Effector memory CD8-positive, alpha-beta T cell (primary cell): ENCODE measurements at regions not wholly inside any gene's neighbourhood (a gene's known extent, or its start where the extent isn't known, plus 50 kb on each side); places are given as distances from the start of the nearest gene placed in this dataset.

Experiments used
- ATAC-seq: fragments of 150-1000 bp; cut with Tn5 transposase; replicated peaks from 2 replicates; pipeline ENCODE4 v1.10.0; 2021; ENCODE audit warnings: mild to moderate bottlenecking, moderate library complexity
- DNase-seq, 3 experiments: peaks; one replicate each; pipeline ENCODE4 v3.0.0; 2021
- H3K27ac Mint-ChIP-seq, 2 donors: one replicate each; pipeline ENCODE4 v1.8.0; 2022; ENCODE audit warnings: mild to moderate bottlenecking in 2 of 2, mixed read lengths in 2 of 2, moderate library complexity in 2 of 2
- H3K27me3 Mint-ChIP-seq, 2 donors: one replicate each; pipeline ENCODE4 v1.8.0; 2022; ENCODE audit warnings: mixed read lengths in 2 of 2
- H3K36me3 Mint-ChIP-seq: one replicate; pipeline ENCODE4 v1.8.0; 2022; ENCODE audit warnings: mild to moderate bottlenecking, moderate library complexity, mixed read lengths; ENCODE audit not compliant: insufficient read depth
- H3K4me1 Mint-ChIP-seq, 2 donors: one replicate each; pipeline ENCODE4 v1.8.0; 2022; ENCODE audit warnings: low read depth in 2 of 2, mixed read lengths in 2 of 2
- H3K4me3 Mint-ChIP-seq, 2 donors: one replicate each; pipeline ENCODE4 v1.8.0; 2022; ENCODE audit warnings: mild to moderate bottlenecking in 2 of 2, mixed read lengths in 2 of 2, moderate library complexity in 2 of 2
- H3K9me3 Mint-ChIP-seq, 2 donors: one replicate each; pipeline ENCODE4 v1.8.0; 2022; ENCODE audit warnings: mixed read lengths in 2 of 2

DNA sequence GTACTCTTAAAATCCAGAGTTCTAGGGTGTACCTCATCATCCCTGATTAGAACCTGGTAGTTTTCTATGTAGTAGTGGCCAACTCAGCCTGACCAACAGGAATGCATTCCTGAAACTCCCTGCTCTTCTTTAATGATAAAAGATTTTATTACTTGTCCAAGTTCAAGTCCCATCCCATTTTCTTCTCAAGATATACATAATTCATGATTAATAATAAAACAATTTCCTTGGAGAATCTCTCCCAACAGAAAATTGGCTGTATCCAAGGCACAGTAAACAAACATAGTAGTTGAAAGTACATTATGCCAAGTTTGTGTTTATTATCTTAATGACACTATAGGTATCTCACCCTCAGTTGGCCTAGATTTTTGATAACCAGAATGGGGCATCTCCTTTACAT lies 714.1 kb upstream of the ADAMTS5 start:
- H3K4me3 Mint-ChIP-seq, result no peak overlapping the region
- peaks cover 0 to 5% of the 10 kb centered on the region in 2 donors for H3K9me3 Mint-ChIP-seq
- DNase-seq, result no peak
- ATAC-seq, result no peak
- H3K27ac Mint-ChIP-seq, result no peak overlapping the region
- no peaks in the 10 kb centered on the region for H3K36me3 Mint-ChIP-seq
- H3K4me1 Mint-ChIP-seq, result no peaks in the 10 kb centered on the region
- no peaks in the 10 kb centered on the region for H3K27me3 Mint-ChIP-seq

DNA sequence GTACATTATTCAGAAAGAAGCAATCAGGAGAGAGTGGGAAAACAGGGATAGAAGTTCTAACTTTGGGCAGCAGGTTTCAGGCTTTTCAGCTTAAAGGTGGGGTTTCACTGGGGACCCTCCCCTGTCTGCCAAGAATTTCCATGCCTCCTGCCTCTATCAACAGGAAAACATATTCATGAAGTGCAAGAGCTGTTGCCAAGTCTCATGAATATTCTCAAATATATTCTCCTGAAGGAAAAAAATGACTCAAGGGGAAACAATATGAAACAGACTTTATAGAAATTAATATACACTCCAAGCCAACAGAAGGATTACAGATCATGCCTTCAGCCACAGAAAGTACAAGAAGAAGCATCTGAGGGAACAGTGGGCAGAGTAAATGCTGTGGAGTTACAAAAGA lies 713.3 kb upstream of the ADAMTS5 start:
- no peak for ATAC-seq
- Mint-ChIP-seq H3K4me3 (no peak overlapping the region), H3K27ac (no peak overlapping the region), H3K27me3 (no peaks in the 10 kb centered on the region), H3K36me3 (no peaks in the 10 kb centered on the region), H3K9me3 (peaks cover 0 to 5% of the 10 kb centered on the region in 2 donors), H3K4me1 (no peaks in the 10 kb centered on the region)
- no peak for DNase-seq

DNA sequence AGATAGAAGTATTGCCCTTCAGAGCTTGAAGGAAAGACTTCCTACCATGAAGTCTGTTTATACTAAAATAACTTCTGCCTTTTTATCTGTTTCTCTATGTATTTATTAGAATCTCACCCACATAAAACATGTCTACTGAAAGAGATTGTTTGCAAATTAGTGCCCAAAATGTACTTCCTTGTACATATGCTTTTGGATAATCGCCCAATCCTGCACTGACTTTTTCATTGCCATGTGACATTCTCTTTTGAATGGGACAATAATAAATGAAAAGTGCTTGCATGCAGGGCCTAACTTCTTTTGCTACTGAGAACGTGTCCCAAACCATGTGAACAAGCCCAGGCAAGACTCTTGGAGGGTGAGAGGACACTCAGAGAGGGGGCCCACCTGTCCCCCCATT lies 711.6 kb upstream of the ADAMTS5 start:
- no peaks in the 10 kb centered on the region for H3K4me1 Mint-ChIP-seq
- H3K36me3 Mint-ChIP-seq, result no peaks in the 10 kb centered on the region
- H3K4me3 Mint-ChIP-seq, result no peak overlapping the region
- DNase-seq (no peak), ATAC-seq (no peak)
- H3K9me3 Mint-ChIP-seq, result peaks cover 0 to 6% of the 10 kb centered on the region in 2 donors
- no peaks in the 10 kb centered on the region for H3K27me3 Mint-ChIP-seq
- no peak overlapping the region for H3K27ac Mint-ChIP-seq

DNA sequence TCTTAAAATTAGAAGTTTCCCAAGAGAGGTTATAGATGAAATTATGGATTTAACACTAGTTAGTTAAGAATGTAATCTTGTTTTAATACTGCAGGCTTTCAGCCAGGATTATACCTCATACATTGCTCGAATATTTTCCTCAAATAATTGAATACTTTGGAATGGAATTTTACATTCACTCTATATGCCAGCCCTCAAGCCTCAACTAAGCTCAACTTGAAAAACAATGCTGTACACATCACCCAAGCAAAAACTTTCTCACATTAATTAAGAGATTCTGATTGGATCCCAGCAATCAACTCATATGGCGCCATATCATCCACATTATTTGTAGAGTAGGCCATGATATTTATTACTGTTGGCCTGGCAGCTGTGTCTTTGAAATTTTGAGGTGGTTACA lies 710.7 kb upstream of the ADAMTS5 start:
- no peak for ATAC-seq
- Mint-ChIP-seq H3K27ac (no peak overlapping the region), H3K4me1 (no peaks in the 10 kb centered on the region), H3K27me3 (no peaks in the 10 kb centered on the region), H3K9me3 (peaks cover 0 to 6% of the 10 kb centered on the region in 2 donors), H3K36me3 (no peaks in the 10 kb centered on the region), H3K4me3 (no peak overlapping the region)
- no peak for DNase-seq

DNA sequence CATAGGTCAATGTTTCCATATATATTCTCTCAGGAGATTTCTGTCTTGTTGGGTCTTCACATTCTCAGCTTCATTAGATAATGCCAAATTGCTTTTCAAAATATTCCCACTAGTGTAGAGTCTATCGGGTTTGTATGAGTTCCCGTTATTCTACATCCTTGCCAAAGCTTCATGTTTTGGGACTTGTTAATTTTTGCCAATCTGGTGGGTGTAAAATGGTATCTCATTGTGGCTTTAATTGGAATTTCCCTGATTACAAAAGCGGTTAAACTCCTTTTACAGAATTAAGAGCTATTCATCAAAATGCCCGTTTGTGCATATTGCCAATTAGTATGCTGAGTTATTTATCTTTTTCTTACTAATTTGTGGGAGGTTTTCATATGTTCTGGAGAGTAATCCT lies 708.4 kb upstream of the ADAMTS5 start:
- no peaks in the 10 kb centered on the region for H3K36me3 Mint-ChIP-seq
- no peak for ATAC-seq
- no peak for DNase-seq
- no peaks in the 10 kb centered on the region for H3K27me3 Mint-ChIP-seq
- no peak overlapping the region for H3K4me3 Mint-ChIP-seq
- H3K27ac Mint-ChIP-seq, result no peak overlapping the region
- peaks cover 0 to 3% of the 10 kb centered on the region in 2 donors for H3K9me3 Mint-ChIP-seq
- H3K4me1 Mint-ChIP-seq, result no peaks in the 10 kb centered on the region

DNA sequence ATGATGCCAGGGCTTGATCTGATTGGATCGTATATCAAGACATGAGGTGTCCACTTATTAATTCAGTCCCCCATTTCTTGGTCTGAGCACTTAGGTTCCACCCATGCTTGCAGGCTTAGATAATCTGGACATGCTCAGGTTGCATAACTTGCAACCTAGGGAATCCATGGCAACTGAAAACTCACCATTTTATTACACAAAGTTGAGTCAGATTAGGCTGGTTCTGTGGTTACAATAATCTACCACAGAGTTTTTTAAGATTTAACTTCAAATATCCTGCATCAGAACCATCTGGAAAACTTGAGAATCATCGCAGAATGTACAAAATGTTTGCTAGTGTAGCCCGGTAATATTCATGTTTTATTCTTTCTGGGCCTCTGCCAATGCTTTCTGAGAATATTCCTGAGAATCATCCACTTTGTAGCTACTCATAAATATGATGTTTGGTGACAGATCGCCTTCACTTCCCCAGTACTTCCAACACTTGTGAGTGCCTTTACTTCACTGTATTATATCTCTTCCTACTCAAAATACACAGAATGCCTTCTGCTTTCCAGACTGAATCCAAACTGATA lies 707.2 kb upstream of the ADAMTS5 start:
- Mint-ChIP-seq H3K9me3 (peaks cover 0 to 3% of the 10 kb centered on the region in 2 donors), H3K36me3 (no peaks in the 10 kb centered on the region), H3K27ac (no peak overlapping the region), H3K4me1 (no peaks in the 10 kb centered on the region), H3K4me3 (no peak overlapping the region), H3K27me3 (no peaks in the 10 kb centered on the region)
- DNase-seq (no peak), ATAC-seq (no peak)

DNA sequence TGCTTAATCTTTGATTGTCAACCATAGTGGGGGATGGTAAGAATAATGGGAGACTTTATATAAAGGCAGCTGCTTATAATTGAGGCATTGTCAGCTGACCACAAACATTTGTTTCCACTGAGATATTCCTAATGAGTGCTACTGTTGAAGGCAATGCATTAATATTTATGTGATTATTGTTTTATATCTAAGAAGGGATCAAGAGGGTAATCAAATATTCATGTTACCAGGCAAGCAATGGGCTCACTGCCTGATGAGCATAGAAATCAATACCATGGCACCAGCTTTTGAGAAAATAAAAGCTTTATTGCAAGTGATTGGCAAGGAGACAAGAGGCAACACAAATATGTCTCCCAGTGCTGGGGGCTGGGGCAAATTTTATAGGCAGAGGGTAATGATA lies 706.7 kb upstream of the ADAMTS5 start:
- Mint-ChIP-seq H3K9me3 (peaks cover 0 to 3% of the 10 kb centered on the region in 2 donors), H3K36me3 (no peaks in the 10 kb centered on the region), H3K4me1 (no peaks in the 10 kb centered on the region), H3K27ac (no peak overlapping the region), H3K27me3 (no peaks in the 10 kb centered on the region), H3K4me3 (no peak overlapping the region)
- DNase-seq, result no peak
- no peak for ATAC-seq

DNA sequence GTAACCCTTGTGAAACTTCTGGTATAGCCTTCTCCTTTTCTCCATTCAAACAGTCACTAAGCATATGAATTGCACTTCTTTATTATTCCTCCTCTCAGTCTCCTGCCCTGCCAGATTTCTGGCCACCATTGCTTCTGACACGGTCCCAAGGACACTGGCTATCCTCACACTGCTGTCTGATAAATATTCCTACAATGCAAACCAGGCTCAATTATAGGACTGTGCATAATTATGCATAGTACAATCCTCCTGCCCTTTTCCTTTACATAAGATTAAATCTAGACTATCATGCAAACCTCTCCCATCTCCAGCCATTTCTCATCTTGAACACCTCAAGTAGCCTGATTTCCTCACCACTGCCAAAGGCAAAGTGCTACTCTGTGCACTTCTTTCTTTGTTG lies 704.3 kb upstream of the ADAMTS5 start:
- Mint-ChIP-seq H3K9me3 (peaks cover 4 to 7% of the 10 kb centered on the region in 2 donors), H3K27me3 (no peaks in the 10 kb centered on the region), H3K4me3 (no peak overlapping the region), H3K36me3 (no peaks in the 10 kb centered on the region), H3K4me1 (no peaks in the 10 kb centered on the region), H3K27ac (no peak overlapping the region)
- ATAC-seq (no peak), DNase-seq (no peak)

DNA sequence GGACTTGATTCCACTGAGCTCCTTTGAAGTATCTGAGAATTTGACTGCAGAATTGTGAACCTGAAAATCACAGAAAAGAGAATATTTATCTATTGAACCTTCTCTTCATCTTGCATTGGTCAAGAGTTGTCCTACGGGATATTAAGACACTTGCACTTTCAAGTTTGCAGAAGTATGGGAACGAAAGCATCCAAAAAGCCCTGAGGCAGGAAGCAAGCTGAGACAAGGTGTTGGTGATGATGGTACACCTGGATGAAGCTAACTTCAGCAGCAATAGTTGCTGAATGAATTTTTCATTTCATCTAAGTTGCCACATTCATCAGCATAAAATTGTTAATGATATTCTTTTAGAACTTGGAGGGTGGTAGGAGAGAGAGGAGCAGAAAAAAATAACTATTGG lies 686.6 kb upstream of the ADAMTS5 start:
- no peak overlapping the region for H3K4me3 Mint-ChIP-seq
- no peaks in the 10 kb centered on the region for H3K9me3 Mint-ChIP-seq
- no peaks in the 10 kb centered on the region for H3K4me1 Mint-ChIP-seq
- no peak overlapping the region for H3K27ac Mint-ChIP-seq
- ATAC-seq, result no peak
- H3K27me3 Mint-ChIP-seq, result no peaks in the 10 kb centered on the region
- no peaks in the 10 kb centered on the region for H3K36me3 Mint-ChIP-seq
- DNase-seq, result no peak

DNA sequence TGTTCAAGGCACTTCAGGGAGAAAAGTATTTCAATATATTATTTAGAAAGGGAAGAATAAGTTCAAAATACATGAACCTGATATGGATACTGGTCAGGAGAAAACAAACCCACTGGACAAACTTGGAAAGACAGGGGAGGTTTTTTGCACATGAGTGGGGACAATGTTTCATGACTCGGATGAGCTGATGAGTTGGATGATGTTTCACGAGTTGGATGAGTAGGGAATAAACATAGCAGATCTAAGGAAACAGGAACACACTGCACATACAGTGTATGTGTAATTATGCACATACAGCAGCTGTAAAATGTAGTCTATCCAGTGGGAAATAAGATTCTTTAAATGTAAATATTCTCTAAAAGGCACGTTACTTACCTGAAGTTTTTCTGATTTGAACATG lies 682.9 kb upstream of the ADAMTS5 start:
- H3K4me3 Mint-ChIP-seq, result no peak overlapping the region
- H3K4me1 Mint-ChIP-seq, result no peaks in the 10 kb centered on the region
- H3K27me3 Mint-ChIP-seq, result no peaks in the 10 kb centered on the region
- no peak overlapping the region for H3K27ac Mint-ChIP-seq
- no peak for DNase-seq
- no peaks in the 10 kb centered on the region for H3K36me3 Mint-ChIP-seq
- peaks cover 0 to 4% of the 10 kb centered on the region in 2 donors for H3K9me3 Mint-ChIP-seq
- no peak for ATAC-seq

DNA sequence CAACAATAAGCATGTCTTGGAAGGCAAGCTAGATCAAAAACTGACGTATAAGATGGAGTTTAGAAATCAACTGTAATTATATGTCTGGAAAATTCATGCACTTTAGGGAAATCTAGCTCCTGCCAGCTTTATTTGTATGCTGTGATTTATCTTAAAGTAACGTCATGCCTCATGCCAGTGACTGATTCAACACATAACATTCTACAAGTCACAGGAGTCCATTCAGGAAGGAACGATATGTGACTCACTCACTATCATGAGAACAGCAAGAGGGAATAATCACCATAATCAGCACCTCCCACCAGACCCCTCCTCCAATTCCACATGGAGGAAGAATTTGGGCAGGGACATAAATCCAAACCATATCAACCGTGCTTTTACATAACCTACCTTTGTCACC lies 682.4 kb upstream of the ADAMTS5 start:
- no peak for ATAC-seq
- Mint-ChIP-seq H3K9me3 (peaks cover 0 to 4% of the 10 kb centered on the region in 2 donors), H3K27me3 (no peaks in the 10 kb centered on the region), H3K36me3 (no peaks in the 10 kb centered on the region), H3K4me3 (no peak overlapping the region), H3K27ac (no peak overlapping the region), H3K4me1 (no peaks in the 10 kb centered on the region)
- DNase-seq, result no peak

DNA sequence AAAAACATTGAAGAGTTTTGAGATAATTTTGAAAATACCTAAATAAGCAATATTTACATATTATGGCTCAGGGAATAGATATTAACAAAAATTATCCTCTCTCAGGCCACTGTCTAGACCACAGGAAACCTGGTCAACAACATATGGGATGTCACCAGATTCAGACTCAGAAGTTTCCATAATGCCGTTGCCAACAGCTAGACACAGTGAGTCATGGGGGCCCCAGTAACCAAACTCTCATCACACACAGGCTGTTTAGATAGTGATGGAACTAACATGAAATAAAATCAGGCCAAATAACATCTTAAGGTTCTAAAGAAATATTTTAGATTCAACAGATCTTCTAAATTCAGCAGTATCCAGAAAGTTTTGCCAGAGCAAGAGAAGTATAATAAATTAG lies 681.7 kb upstream of the ADAMTS5 start:
- H3K4me3 Mint-ChIP-seq, result no peak overlapping the region
- H3K4me1 Mint-ChIP-seq, result no peaks in the 10 kb centered on the region
- no peaks in the 10 kb centered on the region for H3K36me3 Mint-ChIP-seq
- DNase-seq (no peak), ATAC-seq (no peak)
- no peaks in the 10 kb centered on the region for H3K27me3 Mint-ChIP-seq
- H3K27ac Mint-ChIP-seq, result no peak overlapping the region
- H3K9me3 Mint-ChIP-seq, result peaks cover 0 to 4% of the 10 kb centered on the region in 2 donors

DNA sequence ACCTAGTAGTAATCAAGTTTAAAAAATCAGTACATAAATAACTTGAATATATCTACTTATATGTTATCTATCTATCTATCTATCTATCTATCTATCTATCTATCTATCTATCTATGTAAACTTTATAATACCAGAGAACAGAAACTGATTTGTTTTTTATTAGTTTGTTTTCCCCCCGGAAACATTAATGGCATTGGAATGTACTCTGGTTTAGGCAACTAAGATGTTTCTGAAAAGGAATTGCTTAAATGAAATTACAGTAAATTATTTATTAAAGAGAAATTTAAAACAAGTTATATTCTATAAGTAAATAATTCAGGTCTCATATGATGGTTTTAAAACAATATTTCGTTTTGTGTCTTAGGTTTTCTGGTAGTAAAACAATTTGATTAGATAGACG lies 681.0 kb upstream of the ADAMTS5 start:
- H3K27me3 Mint-ChIP-seq, result no peaks in the 10 kb centered on the region
- DNase-seq, result no peak

DNA sequence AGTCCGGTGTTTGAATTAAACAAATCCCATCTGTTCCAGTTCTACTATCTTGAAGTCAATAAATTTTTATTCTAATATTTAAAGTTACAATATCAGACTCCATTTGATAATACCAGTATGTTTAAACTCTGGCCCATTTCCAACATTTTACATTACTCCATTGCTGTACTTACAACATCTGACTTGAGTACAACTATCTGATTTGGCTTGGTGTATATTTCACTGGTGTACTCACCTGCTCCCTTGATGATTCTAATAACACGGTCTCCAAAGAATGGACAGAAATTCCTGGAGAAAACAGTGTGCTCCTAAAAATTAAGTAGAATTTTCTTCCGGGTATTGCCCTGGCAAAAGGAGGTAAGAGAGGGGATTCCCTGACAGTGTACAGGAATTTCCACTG lies 680.5 kb upstream of the ADAMTS5 start:
- H3K4me1 Mint-ChIP-seq, result no peaks in the 10 kb centered on the region
- ATAC-seq (no peak), DNase-seq (no peak)
- no peaks in the 10 kb centered on the region for H3K36me3 Mint-ChIP-seq
- peaks cover 0 to 4% of the 10 kb centered on the region in 2 donors for H3K9me3 Mint-ChIP-seq
- H3K27me3 Mint-ChIP-seq, result no peaks in the 10 kb centered on the region
- H3K27ac Mint-ChIP-seq, result no peak overlapping the region
- no peak overlapping the region for H3K4me3 Mint-ChIP-seq

More for the DNA sequence above, 681.0 kb upstream of the ADAMTS5 start:
- Mint-ChIP-seq H3K4me1 (no peaks in the 10 kb centered on the region), H3K9me3 (peaks cover 0 to 4% of the 10 kb centered on the region in 2 donors), H3K4me3 (no peak overlapping the region), H3K27ac (no peak overlapping the region), H3K36me3 (no peaks in the 10 kb centered on the region)
- ATAC-seq, result no peak

DNA sequence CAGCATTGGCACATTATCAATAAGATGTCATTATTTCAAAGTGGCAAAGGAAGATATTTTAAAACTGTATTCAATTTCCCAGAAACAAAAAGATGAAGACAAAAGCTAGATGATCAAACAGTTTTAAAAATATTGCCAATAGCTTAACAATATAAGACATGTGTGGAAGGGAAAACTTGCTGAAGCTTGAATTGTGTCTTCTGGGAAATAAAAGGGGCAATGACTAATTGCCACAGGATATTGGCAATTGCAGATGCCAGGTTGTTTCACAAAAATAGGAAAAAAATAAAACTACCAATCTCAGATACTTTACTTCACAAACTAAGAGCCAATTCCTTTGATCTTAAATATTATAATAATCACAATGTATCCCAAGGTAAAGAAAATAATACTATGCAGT lies 679.8 kb upstream of the ADAMTS5 start:
- ATAC-seq, result no peak

More for the DNA sequence above, 679.8 kb upstream of the ADAMTS5 start:
- Mint-ChIP-seq H3K4me3 (no peak overlapping the region), H3K9me3 (peaks cover 0 to 4% of the 10 kb centered on the region in 2 donors), H3K27me3 (no peaks in the 10 kb centered on the region), H3K27ac (no peak overlapping the region), H3K4me1 (no peaks in the 10 kb centered on the region), H3K36me3 (no peaks in the 10 kb centered on the region)
- DNase-seq, result no peak
